ENCODE measurements at regions not wholly inside any gene's neighbourhood (a gene's known extent, or its start where the extent isn't known, plus 50 kb on each side); places are given as distances from the start of the nearest gene placed in this dataset.

DNA sequence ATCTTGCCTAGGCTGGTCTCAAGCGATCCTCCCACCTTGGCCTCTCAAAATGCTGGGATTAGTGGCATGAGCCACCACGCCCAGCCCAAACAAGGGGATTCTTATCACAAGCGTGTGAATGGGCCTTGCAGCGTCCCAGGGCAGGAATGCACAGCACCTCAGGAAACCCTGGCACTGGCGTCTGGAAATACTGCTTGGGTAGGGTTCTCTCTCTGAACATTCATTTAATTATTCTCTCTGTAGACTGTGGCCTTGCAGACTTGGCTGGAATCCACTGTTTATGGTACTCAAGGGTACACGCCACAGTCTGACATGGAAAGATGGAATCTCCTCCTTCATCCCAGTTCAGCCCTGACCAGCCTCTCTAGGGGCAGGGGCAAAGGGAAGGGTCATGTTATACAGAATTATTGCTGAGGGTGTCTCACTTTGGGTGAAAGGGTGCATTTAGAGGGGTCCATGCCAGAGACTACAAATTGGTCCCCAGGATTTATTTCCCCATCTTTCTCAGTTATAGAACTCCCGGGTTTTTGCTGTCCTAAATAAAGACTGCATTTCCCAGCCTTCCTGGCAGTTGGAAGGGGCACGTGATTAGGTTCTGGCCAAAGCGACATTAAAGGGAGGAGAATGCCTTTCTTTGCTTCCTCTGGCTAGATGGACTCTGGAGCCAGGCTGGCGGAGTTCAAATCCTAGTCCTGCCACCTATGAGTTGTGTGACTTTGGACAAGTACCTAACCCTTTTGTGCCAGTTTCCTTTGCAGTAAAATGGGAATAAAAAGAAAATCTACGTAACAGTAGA, 147.2 kb upstream of the HAAO start:
- no peak for DNase-seq

DNA sequence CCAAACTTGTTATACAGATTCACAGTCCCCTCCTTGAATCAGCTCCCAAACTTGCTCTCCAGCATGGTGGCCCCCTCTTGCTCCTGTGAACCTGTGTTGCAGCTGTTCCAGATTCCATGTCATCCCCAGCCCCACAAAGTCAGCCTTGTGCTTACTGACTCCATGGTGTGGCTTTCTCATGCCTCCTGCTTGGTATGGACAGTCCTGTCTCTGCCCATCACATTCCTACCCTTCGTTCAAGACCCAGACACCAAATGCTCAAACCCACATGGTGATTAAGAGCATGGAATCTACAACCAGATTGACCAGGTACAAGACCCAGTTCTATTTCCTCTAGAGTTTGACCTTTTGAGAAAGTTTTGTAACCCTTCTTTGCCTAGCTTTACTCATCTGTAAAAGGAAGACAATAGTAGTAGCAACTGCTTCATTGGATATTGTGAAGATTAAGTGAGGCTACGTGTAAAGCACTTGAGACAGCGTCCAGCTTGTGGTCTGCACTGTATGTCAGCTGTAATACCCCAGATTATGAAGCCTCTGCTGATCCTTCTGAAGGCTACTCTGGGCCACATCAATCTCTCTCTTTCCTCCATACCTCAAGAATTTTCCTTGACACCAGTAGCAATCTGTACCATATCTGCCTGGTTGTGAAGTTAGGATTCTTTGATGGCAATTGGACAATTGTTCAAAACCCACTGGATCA, 146.4 kb upstream of the HAAO start:
- no peak for DNase-seq

DNA sequence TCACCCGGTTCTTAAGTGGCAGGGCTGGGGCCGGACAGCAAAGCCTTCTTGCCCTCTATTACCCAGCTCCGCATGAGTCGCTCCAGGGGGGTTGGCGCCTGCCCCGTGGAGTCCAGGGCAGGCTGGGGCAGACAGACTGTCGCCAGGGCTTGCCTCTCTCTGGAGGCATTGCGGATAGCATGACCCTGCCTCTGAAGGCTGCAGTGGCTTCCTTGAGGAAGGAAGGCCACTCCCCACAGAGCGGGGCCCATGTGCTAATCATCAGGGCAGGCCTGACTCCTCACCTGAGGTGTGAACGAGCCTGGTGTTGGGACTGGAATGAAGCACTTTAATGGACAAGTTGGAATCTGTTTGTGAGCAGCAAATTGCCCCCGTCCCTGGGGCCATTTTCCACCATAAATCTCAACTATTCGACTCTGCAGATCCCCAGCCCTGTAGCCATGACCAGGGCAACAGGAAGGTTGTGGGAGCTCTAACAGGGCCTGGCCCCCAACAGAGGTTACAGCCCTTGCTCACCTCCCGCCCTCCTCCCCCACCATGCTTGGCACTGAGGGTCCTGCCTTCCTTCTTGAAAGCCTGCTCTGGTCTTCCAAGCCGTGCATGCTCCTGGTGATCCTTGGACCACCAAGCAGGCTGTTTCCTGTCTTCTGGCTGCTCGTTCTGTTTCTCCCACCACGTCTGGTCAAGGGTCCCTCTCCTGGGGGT, 144.9 kb upstream of the HAAO start:
- DNase-seq, result no peak

- no peak for DNase-seq
These were observed 143.6 kb upstream of the HAAO start for GRCh38 chr2:42935692-42936671.

DNA sequence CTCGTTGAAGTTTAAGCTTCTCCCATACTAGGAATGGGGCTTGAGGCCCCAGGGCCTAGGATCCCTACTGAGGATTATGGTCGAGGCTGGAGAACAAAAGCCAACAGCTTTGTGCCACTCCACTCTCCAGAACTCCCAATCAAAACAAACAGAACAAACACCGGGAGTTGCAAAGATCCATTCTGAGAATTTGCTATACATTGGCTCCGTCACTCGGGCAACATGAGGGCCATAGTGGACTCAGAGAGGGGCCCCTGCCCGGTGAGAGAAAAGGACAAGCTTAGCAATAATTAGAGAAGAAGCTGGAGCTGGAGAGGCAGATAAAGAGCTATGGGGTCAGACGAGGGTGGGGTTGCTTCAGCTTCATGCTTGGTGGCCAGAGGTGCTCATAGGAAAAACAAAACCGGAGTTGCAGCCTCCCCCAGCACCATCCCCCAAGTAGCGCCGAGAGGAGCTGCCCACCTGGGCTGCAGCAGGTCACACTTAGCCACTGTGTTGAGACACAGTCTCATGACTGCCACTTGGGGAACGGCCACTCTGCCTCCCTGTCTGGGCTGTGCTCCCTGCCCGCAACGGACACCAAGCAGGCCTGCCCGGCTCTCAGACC, 142.3 kb upstream of the HAAO start:
- no peak for DNase-seq

GRCh38 chr2:42933824-42934254, 141.5 kb upstream of the HAAO start:
- no peak for DNase-seq

- no peak for DNase-seq
These were observed 140.1 kb upstream of the HAAO start for GRCh38 chr2:42932271-42933151.

- DNase-seq, result no peak
These were observed 139.4 kb upstream of the HAAO start for GRCh38 chr2:42931818-42932195.

- no peak for DNase-seq
These were observed 138.9 kb upstream of the HAAO start for GRCh38 chr2:42931146-42931817.

GRCh38 chr2:42930025-42930581, 137.7 kb upstream of the HAAO start:
- no peak for DNase-seq

- no peak for DNase-seq
These were observed 137.2 kb upstream of the HAAO start for GRCh38 chr2:42929546-42930024.

DNA sequence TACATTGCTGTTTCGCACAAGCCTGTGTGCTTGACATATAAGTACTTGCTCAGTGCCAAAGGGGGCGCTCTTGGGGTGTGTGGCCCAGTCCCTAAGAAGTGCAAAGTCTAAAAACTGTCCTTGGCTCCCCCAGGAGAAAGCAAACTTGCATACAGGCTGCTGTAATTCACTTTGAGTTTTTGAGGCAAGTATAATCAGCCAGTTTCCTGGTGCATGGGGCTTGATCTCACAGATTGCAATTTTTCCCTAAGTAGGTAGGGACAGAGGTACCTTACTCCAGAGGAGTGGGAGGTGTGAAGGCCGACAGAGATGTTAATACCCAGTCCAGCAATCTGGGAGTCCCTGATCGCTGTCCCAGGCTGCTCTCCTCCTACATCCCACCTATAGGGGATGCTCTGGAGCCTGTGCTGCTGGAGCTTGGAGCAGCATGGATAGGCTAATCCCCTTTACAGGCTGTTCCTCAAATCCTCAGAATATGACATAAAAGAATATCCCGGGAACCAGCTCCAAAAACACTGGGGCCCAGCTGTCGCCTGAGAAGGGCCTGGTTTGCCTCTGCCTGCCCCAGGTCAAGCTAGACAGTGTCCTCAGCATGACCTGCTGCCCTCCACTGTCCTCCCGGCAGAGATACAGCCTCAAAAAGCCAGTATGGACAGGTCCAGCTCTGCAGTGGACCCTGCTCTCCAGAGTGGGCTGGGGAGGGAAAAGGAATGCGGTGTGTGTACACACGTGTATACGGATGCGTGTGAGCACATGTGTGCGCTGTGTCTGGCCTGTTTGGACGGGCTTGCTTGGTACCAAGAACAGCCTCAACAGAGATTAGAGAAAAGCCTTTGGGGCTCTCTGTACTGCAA, 136.5 kb upstream of the HAAO start:
- DNase-seq, result no peak

DNA sequence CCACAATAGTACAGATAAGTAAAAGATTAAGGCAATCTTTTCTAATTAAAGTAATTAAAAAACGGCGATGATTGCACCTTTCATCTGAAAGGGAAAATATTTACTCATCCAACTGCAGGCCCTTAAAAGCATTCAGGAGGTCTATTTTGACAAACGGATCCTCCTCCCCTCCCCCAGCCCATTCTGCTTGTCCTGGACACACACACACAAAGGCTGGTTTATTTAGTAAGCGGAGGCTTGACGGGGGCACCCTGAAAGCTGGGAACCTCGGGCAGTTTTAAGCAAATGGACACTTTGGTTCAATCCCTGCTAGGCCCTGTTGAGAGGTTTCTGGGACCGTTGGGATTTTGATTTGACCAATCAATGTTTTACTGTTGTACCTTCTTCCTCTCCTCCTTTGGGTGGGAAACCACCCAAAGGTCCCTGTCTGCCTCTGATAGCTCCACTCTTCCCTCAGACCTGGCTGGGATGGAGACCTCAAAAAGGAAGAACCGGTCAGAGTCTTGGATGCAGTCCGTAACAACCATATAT, 135.8 kb upstream of the HAAO start:
- no peak for DNase-seq

GRCh38 chr2:42927334-42928160, 135.2 kb upstream of the HAAO start:
- no peak for DNase-seq

DNA sequence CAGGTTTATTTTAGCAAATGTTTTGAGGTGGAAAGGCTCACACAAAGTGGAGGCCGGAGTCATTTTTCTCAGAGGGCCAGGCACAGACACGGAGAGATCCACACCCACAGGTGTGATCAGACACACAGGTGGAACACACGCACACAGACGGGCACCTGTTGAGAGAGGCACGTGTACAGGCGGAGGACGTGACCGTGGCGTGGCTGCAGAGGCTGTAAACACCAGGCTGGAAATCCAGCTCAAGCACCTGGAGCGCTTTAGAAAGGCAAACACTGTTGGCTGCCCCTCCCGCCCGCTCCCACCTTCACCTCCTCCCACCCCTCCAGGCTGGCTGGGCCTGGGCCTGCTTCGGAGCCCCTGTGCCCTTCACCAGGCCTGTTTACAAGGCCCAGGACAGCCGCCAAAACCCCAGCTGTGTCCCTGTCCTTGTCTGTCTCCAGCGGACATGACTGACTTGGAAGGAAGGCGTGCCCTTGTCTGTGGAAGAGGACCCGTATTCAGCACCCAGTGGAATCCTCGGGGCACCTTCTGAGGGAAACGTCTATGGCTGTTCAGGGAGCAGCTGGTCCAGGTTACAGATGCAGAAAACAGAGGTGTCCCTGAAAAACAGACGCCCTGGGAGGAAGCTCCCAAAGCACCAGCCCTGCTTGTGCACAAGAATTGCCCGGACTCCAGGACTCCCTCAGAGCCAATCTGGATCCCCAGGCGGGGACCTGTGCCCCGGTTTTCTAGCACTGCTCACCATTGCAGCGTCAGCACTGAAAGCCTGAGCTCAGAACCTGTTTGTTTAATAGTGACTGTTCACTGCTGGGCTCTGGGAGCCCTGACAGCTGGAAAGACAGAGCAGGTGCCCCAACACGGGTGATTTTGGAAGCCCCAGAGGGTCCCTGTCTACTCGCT, 134.3 kb upstream of the HAAO start:
- DNase-seq, result no peak

All from hypothalamus (tissue), 51 donors.